ENCODE measurements at regions not wholly inside any gene's neighbourhood (a gene's known extent, or its start where the extent isn't known, plus 50 kb on each side); places are given as distances from the start of the nearest gene placed in this dataset.

GRCh38 chr2:37829202-37829601 lies 95.9 kb upstream of the RMDN2 start (continued):
- TF ChIP-seq MAX (IDR thresholded peaks at IDR 0.05), result no peak
- no peak for TF ChIP-seq ZNF274 (IDR thresholded peaks at IDR 0.05; ENCODE audit: low read depth, low read length)
- no peak for TF ChIP-seq SRF (IDR thresholded peaks at IDR 0.05; ENCODE audit: low read depth)
- no peak for TF ChIP-seq FOSL1 (IDR thresholded peaks at IDR 0.05; ENCODE audit: low read depth)
- TF ChIP-seq ZFX (IDR thresholded peaks at IDR 0.05), result no peak
- no peak for TF ChIP-seq YY1 (IDR thresholded peaks at IDR 0.05; ENCODE audit: extremely low read depth, insufficient replicate concordance, low read depth, low read length)
- no peak for TF ChIP-seq EZH2 (IDR thresholded peaks at IDR 0.05)

- Histone ChIP-seq H3K79me2 (ENCODE audit: insufficient read depth, low read length) (no peaks in the 10 kb centered on the region), H3K9me3 (ENCODE audit: control insufficient read depth in 1 of 2, insufficient read depth in 1 of 2, low read depth in 1 of 2, low read length in 2 of 2) (no peaks in the 10 kb centered on the region), H3K9ac (ENCODE audit: low read length) (no peak overlapping the region), H2AFZ (ENCODE audit: low read depth, low read length, poor library complexity, severe bottlenecking) (no peak overlapping the region), H4K20me1 (ENCODE audit: insufficient read depth) (no peaks in the 10 kb centered on the region), H3K27me3 (ENCODE audit: insufficient read depth, low read length) (no peaks in the 10 kb centered on the region), H3K4me3 (replicated peaks in 1 of 2; ENCODE audit: low read depth in 1 of 2, low read length in 2 of 2) (no peak overlapping the region), H3K27ac (ENCODE audit: low read depth, low read length) (no peak overlapping the region), H3K36me3 (ENCODE audit: control insufficient read depth in 1 of 2, insufficient read depth in 2 of 2, low read length in 2 of 2) (no peaks in the 10 kb centered on the region), H3K4me2 (ENCODE audit: low read length) (no peak overlapping the region), H3K9me2 (ENCODE audit: insufficient read depth) (no peaks in the 10 kb centered on the region), H3K4me1 (ENCODE audit: control insufficient read depth in 1 of 2, insufficient read depth in 2 of 2, low read length in 2 of 2) (peaks cover 4 to 6% of the 10 kb centered on the region in 2 experiments; a peak in 1 of 4 replicates)
- ATAC-seq (no peak), DNase-seq (ENCODE audit: low read depth, low spot score) (no peak)
- intact Hi-C loops (cut with micrococcal nuclease), result loop anchor here (5.0 kb wide), 2 partner anchors 158 to 293 kb away; partner anchors contain the start of gene CDC42EP3
- no TSS peak for BruUV-seq (replicated peaks)
- TF ChIP-seq SIN3A (IDR thresholded peaks at IDR 0.05; ENCODE audit: low read depth) (no peak), EZH2phosphoT487 (IDR thresholded peaks at IDR 0.05; ENCODE audit: borderline replicate concordance) (no peak), EZH2 (IDR thresholded peaks at IDR 0.05) (no peak), CEBPB (IDR thresholded peaks at IDR 0.05; ENCODE audit: low read depth) (no peak), POLR2AphosphoS5 (IDR thresholded peaks at IDR 0.05; ENCODE audit: low read depth, low read length) (no peak), ZBTB33 (IDR thresholded peaks at IDR 0.05; ENCODE audit: extremely low read depth, insufficient replicate concordance, low read length) (no peak), SRF (IDR thresholded peaks at IDR 0.05; ENCODE audit: low read depth) (no peak), ATF3 (IDR thresholded peaks at IDR 0.05) (no peak), YY1 (IDR thresholded peaks at IDR 0.05; ENCODE audit: extremely low read depth, insufficient replicate concordance, low read depth, low read length) (no peak)
- ChIA-PET CTCF (interaction anchor here (3.1 to 5.9 kb wide), 3 partner anchors 48 to 415 kb away, joined by 6 to 186 read pairs (median 15); no protein-coding TSS in a partner anchor), POLR2A (no interaction called here), RAD21 (ENCODE audit: low non-redundant PET in 1 of 2, low total read pairs in 2 of 2, uncharacterized antibody in 2 of 2, unreplicated experiment in 2 of 2) (no interaction called here)
Measured at GRCh38 chr2:37829616-37830395, 95.3 kb upstream of the RMDN2 start.

Measured in HCT116 (cell line).